Upper lobe of right lung (tissue), 1 donor: ENCODE measurements at regions not wholly inside any gene's neighbourhood (a gene's known extent, or its start where the extent isn't known, plus 50 kb on each side); places are given as distances from the start of the nearest gene placed in this dataset.
A peak's percentile ranks its signal among the peaks of the same experiment; 100 is the strongest.

ENCODE experiments used
- ATAC-seq: fragments of 200-7000 bp; cut with Tn5 transposase; one replicate; pipeline ENCODE4 v1.9.1; 2020; ENCODE audit warnings: mild to moderate bottlenecking, moderate library complexity
- DNase-seq: peaks from one replicate; pipeline ENCODE4 v3.0.0-alpha.2; 2020
- H3K27ac ChIP-seq: fragments of 200-600 bp; one replicate; pipeline ENCODE4 v1.8.0; 2022
- H3K27me3 ChIP-seq: fragments of 200-600 bp; one replicate; pipeline ENCODE4 v1.8.0; 2022; ENCODE audit warnings: mild to moderate bottlenecking
- H3K36me3 ChIP-seq: fragments of 200-600 bp; one replicate; pipeline ENCODE4 v1.8.0; 2022
- H3K4me1 ChIP-seq: fragments of 200-600 bp; one replicate; pipeline ENCODE4 v1.8.0; 2022
- H3K4me3 ChIP-seq: fragments of 200-600 bp; one replicate; pipeline ENCODE4 v1.8.0; 2022; ENCODE audit warnings: mild to moderate bottlenecking
- H3K9me3 ChIP-seq: fragments of 200-600 bp; one replicate; pipeline ENCODE4 v1.8.0; 2022
- CTCF ChIP-seq: fragments of 200-600 bp; IDR thresholded peaks from one replicate; pipeline ENCODE4 v1.8.0; 2022; ENCODE audit warnings: antibody characterized with exemption
- intact Hi-C: fragments of 100-400 bp; cut with DNase I; formaldehyde crosslinking; loops from one replicate; pipeline ENCODE4 v1.11.0; 2022
- donor health status: DM: no; HTN: yes; CAD: no; lungs with severe emphysema.

- Histone ChIP-seq H3K27me3 (no peaks in the 10 kb centered on the region), H3K9me3 (no peaks in the 10 kb centered on the region), H3K4me1 (peaks cover 6% of the 10 kb centered on the region), H3K27ac (no peak overlapping the region), H3K4me3 (no peak overlapping the region), H3K36me3 (no peaks in the 10 kb centered on the region)
- ATAC-seq: no peak
- TF ChIP-seq CTCF: no peak
- no peak for DNase-seq
- intact Hi-C loops: no loop called here
Measured at GRCh38 chr20:39888310-39888709, 800.7 kb downstream of the MAFB start.

- ATAC-seq (peak; percentile 86), DNase-seq (no peak)
- H3K27me3 ChIP-seq: no peaks in the 10 kb centered on the region
- TF ChIP-seq CTCF: no peak
- H3K27ac ChIP-seq: no peak overlapping the region
- H3K36me3 ChIP-seq: no peaks in the 10 kb centered on the region
- intact Hi-C loops: no loop called here
- peaks cover 4% of the 10 kb centered on the region for H3K4me1 ChIP-seq
- no peak overlapping the region for H3K4me3 ChIP-seq
- no peaks in the 10 kb centered on the region for H3K9me3 ChIP-seq
Measured at GRCh38 chr20:39886650-39887190, 802.3 kb downstream of the MAFB start.

DNA sequence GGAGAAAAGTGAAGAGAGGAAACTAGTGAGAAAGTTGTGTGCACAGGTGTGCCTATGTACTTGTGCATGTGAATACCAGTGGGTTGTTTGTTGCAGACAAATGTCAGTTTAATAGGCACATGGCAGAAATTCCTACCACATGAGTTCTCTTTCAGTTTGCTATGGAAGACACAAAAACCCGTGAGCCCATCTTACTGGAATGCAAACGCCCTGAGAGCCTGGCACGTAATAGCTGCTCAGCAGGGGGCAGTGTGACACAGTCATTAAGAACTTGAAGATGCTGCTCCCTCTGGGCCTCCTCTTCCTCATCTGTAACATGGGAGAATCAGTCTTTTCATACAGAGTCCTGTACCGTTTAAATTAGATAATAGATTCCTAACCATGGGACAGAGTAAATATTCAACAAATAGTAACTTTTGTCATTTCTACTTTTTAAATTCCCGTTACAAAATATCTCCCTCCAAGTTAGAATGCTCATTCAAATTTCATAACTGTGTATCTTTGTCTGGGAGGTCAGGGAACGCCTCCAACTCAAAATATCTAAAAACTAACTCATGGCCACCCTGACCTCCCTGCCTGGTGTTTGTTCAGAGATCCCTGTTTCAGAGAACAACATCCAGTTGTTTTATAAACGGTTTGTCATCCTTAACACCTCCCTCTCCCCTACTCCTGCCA is 802.9 kb downstream of the MAFB start:
- Histone ChIP-seq H3K9me3 (no peaks in the 10 kb centered on the region), H3K27ac (no peak overlapping the region), H3K27me3 (no peaks in the 10 kb centered on the region), H3K36me3 (no peaks in the 10 kb centered on the region), H3K4me3 (no peak overlapping the region), H3K4me1 (peaks cover 4% of the 10 kb centered on the region)
- DNase-seq (peak; percentile 64), ATAC-seq (peak; percentile 88)
- intact Hi-C loops: no loop called here
- TF ChIP-seq CTCF: peak; percentile 65

- peaks cover 4% of the 10 kb centered on the region for H3K4me1 ChIP-seq
- H3K4me3 ChIP-seq: no peak overlapping the region
- DNase-seq (no peak), ATAC-seq (no peak)
- no peak overlapping the region for H3K27ac ChIP-seq
- H3K36me3 ChIP-seq: no peaks in the 10 kb centered on the region
- no peak for TF ChIP-seq CTCF
- intact Hi-C loops: no loop called here
- no peaks in the 10 kb centered on the region for H3K9me3 ChIP-seq
- no peaks in the 10 kb centered on the region for H3K27me3 ChIP-seq
Measured at GRCh38 chr20:39882806-39883205, 806.2 kb downstream of the MAFB start.

GRCh38 chr20:39880890-39881289 is 808.1 kb downstream of the MAFB start:
- TF ChIP-seq CTCF: peak; percentile 12
- intact Hi-C loops: no loop called here

More at GRCh38 chr20:39880890-39881289, 808.1 kb downstream of the MAFB start:
- ATAC-seq (no peak), DNase-seq (no peak)
- Histone ChIP-seq H3K9me3 (no peaks in the 10 kb centered on the region), H3K4me1 (no peaks in the 10 kb centered on the region), H3K4me3 (no peak overlapping the region), H3K36me3 (no peaks in the 10 kb centered on the region), H3K27ac (no peak overlapping the region), H3K27me3 (no peaks in the 10 kb centered on the region)
